Glutamatergic neuron (in vitro differentiated cells): ENCODE measurements at regions not wholly inside any gene's neighbourhood (a gene's known extent, or its start where the extent isn't known, plus 50 kb on each side); places are given as distances from the start of the nearest gene placed in this dataset.

Experiments
- DNase-seq: peaks from one replicate; pipeline ENCODE4 v3.0.0; 2022
- H3K27ac Mint-ChIP-seq: one replicate; pipeline ENCODE4 v1.8.0; 2020; ENCODE audit warnings: mild to moderate bottlenecking, mixed read lengths, inconsistent platforms; ENCODE audit not compliant: unreplicated experiment
- H3K27me3 Mint-ChIP-seq: one replicate; pipeline ENCODE4 v1.8.0; 2020; ENCODE audit warnings: mild to moderate bottlenecking, moderate library complexity, mixed read lengths, inconsistent platforms; ENCODE audit not compliant: unreplicated experiment
- H3K36me3 Mint-ChIP-seq: one replicate; pipeline ENCODE4 v1.8.0; 2020; ENCODE audit warnings: mild to moderate bottlenecking, mixed read lengths, inconsistent platforms; ENCODE audit not compliant: unreplicated experiment
- H3K4me1 Mint-ChIP-seq: one replicate; pipeline ENCODE4 v1.8.0; 2020; ENCODE audit warnings: mild to moderate bottlenecking, low read depth, mixed read lengths, inconsistent platforms; ENCODE audit not compliant: unreplicated experiment
- H3K4me3 Mint-ChIP-seq: one replicate; pipeline ENCODE4 v1.8.0; 2020; ENCODE audit warnings: mild to moderate bottlenecking, mixed read lengths, inconsistent platforms; ENCODE audit not compliant: unreplicated experiment
- H3K9me3 Mint-ChIP-seq: one replicate; pipeline ENCODE4 v1.8.0; 2020; ENCODE audit warnings: mild to moderate bottlenecking, moderate library complexity, mixed read lengths, inconsistent platforms; ENCODE audit not compliant: unreplicated experiment
- TF ChIP-seq, protein P1 (sequence below): fragments of 200-600 bp; sonication (generic); IDR thresholded peaks from one replicate; pipeline ENCODE4 v1.5.0; 2021; ENCODE audit not compliant: partially characterized antibody, unreplicated experiment

DNA sequence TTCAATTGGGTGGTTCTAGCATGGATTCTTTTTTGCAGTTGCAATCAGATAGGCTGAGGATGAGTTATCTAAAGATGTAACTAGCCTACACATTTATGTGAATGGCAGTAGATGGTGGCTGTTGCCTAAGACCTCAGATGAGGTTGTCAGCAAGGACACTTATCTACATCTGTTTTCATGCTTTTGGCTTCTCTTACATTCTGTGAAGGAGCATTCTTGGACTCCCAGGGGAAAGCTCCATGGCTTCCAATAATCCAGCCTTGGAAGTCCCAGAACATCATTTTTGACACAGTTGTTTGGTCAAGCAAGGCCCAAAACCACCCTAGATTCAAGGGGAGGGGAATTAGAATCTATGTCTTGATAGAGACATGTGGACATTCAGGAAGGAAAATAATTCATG lies 332.2 kb upstream of the RBMS3 start:
- no peaks in the 10 kb centered on the region for H3K36me3 Mint-ChIP-seq
- no peak overlapping the region for H3K27ac Mint-ChIP-seq
- peaks cover 3% of the 10 kb centered on the region for H3K9me3 Mint-ChIP-seq
- no peak for DNase-seq
- H3K4me1 Mint-ChIP-seq = no peaks in the 10 kb centered on the region
- H3K4me3 Mint-ChIP-seq = no peak overlapping the region
- TF ChIP-seq, protein P1, sequence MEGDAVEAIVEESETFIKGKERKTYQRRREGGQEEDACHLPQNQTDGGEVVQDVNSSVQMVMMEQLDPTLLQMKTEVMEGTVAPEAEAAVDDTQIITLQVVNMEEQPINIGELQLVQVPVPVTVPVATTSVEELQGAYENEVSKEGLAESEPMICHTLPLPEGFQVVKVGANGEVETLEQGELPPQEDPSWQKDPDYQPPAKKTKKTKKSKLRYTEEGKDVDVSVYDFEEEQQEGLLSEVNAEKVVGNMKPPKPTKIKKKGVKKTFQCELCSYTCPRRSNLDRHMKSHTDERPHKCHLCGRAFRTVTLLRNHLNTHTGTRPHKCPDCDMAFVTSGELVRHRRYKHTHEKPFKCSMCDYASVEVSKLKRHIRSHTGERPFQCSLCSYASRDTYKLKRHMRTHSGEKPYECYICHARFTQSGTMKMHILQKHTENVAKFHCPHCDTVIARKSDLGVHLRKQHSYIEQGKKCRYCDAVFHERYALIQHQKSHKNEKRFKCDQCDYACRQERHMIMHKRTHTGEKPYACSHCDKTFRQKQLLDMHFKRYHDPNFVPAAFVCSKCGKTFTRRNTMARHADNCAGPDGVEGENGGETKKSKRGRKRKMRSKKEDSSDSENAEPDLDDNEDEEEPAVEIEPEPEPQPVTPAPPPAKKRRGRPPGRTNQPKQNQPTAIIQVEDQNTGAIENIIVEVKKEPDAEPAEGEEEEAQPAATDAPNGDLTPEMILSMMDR = no peak
- peaks cover 1% of the 10 kb centered on the region for H3K27me3 Mint-ChIP-seq

DNA sequence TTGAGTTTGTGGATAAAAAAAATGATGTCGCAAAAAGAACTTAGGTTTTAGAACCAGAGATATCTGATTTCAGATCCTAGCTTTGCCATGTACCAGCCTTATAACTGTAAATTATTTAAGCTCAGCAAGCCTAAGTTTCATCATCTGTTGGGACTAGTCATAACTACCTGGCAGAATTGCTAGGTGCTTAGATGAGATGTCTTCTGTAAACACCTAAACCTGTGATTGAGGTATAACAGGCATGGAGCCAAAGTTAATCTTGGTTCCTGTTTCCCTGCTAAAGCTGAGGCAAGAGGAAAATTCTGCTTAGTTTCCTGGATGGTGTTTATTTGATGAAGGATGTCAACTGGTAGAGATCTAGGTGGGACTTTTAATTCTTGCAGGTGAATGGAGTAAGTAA lies 331.3 kb upstream of the RBMS3 start:
- H3K4me3 Mint-ChIP-seq = no peak overlapping the region
- DNase-seq = no peak
- TF ChIP-seq, protein P1 = no peak
- no peaks in the 10 kb centered on the region for H3K36me3 Mint-ChIP-seq
- H3K27ac Mint-ChIP-seq = no peak overlapping the region
- no peaks in the 10 kb centered on the region for H3K4me1 Mint-ChIP-seq
- H3K27me3 Mint-ChIP-seq = peaks cover 1% of the 10 kb centered on the region
- peaks cover 3% of the 10 kb centered on the region for H3K9me3 Mint-ChIP-seq

GRCh38 chr3:28950614-28951013 lies 330.3 kb upstream of the RBMS3 start:
- TF ChIP-seq, protein P1 = no peak
- DNase-seq = no peak

GRCh38 chr3:28951772-28952556 lies 328.9 kb upstream of the RBMS3 start:
- H3K36me3 Mint-ChIP-seq = no peaks in the 10 kb centered on the region
- H3K27me3 Mint-ChIP-seq = peaks cover 1% of the 10 kb centered on the region
- H3K4me3 Mint-ChIP-seq = no peak overlapping the region
- H3K9me3 Mint-ChIP-seq = peaks cover 3% of the 10 kb centered on the region
- no peak for DNase-seq
- H3K27ac Mint-ChIP-seq = no peak overlapping the region
- no peaks in the 10 kb centered on the region for H3K4me1 Mint-ChIP-seq
- TF ChIP-seq, protein P1 = peak; percentile 32

More at GRCh38 chr3:28950614-28951013, 330.3 kb upstream of the RBMS3 start:
- H3K4me3 Mint-ChIP-seq = no peak overlapping the region
- H3K36me3 Mint-ChIP-seq = no peaks in the 10 kb centered on the region
- no peaks in the 10 kb centered on the region for H3K4me1 Mint-ChIP-seq
- H3K27me3 Mint-ChIP-seq = peaks cover 1% of the 10 kb centered on the region
- H3K27ac Mint-ChIP-seq = no peak overlapping the region
- peaks cover 3% of the 10 kb centered on the region for H3K9me3 Mint-ChIP-seq

DNA sequence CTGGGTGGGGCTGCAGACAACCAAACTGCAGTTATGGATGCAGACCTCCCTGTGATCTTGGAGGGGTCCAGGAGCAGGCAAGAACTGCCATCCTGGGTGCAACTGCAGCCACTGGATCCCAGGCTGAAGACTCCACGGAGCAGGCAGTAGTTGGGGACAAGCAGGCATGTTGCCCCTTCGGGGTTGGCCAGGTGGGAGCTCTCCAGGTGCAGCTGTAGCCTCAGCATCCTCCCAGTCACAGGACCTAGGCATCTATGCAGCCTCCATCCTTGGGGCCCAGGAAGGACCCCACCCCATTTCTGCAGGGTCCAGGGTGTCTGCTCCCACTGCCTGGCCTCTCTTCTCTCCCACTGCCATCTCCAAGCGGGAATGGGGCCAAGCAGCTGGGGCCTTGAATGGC lies 322.2 kb upstream of the RBMS3 start:
- H3K4me3 Mint-ChIP-seq = no peak overlapping the region
- no peaks in the 10 kb centered on the region for H3K4me1 Mint-ChIP-seq
- no peaks in the 10 kb centered on the region for H3K9me3 Mint-ChIP-seq
- peaks cover 2% of the 10 kb centered on the region for H3K27me3 Mint-ChIP-seq
- TF ChIP-seq, protein P1 = no peak
- DNase-seq = no peak
- peaks cover 5% of the 10 kb centered on the region for H3K36me3 Mint-ChIP-seq
- no peak overlapping the region for H3K27ac Mint-ChIP-seq
